Stromal cell of bone marrow (primary cell): ENCODE measurements at regions not wholly inside any gene's neighbourhood (a gene's known extent, or its start where the extent isn't known, plus 50 kb on each side); places are given as distances from the start of the nearest gene placed in this dataset.
"Not testable (repeated sequence)": the region's sequence is repeated elsewhere in the genome, so short reads cannot be mapped to it uniquely, and the experiment has no call there.

ENCODE experiments used
- DNase-seq: peaks from one replicate; pipeline ENCODE4 v3.0.0-alpha.2; 2012; ENCODE audit warnings: low read depth

DNA sequence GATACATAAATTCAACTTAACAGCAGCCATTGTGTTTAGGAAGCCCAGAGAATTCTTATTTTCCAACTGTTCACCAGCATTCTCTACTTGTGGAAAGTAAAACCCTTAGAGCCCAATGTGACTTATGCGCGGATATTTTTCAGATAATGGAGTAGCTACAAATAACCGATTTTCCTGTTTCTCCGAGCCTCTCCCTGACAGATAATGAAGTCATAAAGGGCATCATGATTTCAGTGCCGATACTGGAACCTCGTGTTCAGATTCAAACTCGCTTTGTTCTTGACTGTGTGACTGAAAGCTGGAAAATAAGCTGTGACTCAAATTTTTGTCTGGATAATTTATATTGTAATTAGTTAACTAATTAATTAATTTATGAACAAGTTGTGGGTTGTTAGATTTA is 228.2 kb downstream of the VAPA start:
- DNase-seq, result no peak

DNA sequence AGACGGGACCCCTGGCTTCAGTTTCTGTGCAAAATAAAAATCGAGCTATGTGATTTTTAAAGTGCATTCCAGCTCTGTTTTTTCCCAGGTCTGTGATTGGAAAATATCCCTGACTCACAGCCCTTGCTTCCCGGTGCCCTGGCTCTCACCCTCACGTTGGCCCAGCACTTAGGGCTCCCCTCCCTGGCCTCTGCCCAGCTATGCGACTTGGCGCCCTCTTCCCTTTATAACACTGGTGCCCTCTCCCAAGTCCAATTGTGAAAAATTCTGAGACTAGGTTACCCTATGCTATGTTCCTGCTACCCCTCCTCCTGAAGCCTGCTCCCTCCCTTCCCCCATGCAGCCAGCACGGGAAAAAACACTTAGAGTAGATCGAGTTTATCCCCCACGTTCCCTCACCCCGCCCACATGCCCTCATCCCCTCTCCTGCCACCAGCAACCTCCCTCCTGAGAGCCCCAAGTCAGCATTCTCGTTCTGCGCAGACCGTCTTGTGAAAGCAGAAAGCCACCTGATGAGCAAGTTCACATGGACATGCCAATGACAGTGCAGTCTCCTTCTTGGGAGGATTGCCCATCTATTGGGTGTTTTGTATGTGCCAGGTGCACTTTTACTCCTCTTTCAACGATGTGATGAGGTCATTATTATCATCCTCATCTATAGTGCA is 228.8 kb downstream of the VAPA start:
- no peak for DNase-seq

DNA sequence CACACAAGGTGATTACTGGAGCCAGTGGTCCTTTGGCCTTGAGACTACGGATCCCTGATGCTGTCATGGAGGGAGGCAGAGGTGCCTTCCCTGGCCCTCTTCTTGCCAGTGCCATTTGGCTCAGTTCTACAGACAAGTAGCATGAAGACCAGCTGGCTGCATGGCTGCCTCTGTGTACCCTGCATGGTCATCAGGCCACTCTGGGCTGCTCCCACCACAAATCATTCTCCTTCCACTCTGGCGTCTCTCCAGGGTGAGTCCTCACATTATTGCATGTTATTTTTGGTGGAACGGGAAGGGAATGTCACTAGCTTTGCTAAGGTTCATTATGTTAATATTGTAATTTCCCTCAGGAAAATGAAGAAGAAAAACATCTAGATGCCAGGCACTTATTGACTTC is 229.8 kb downstream of the VAPA start:
- DNase-seq, result no peak

DNA sequence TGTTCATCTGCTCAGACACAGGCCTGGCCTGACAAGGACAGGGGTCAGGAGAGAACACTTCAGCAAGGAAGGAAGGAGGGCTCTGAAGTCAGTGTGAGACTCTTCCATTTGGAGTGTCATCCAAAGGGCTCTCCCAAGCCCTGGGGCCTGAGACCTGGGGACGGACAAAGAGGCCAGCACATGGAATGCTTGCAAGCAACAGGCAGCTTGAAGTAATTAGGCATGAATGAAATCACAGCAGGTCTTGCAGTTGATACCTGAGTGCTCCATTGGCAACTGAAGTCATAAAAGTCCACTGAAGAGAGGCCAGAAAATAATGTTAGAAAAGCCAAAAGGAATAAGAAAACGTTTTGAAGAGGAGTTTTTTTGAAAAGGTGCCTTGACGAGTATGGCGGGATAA is 231.7 kb downstream of the VAPA start:
- no peak for DNase-seq

DNA sequence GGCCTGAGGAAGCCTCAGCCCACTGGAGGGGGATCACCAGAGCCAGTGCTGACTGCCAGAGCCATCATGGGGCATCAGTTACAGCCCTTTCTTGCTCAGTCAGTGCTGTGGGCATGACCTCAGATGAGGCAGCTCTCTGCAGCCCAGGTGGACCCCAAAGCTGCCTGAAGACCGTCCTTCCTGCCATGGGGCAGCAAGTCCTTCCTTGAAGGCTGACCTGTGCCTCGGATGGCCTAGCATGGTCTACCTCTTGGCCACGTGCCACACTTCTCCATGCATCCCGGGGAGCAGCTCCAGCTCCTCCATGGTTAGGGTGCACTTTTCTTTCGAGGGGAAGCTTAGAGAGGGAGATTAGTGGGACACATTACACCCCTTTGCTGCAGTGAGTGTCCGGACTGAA is 233.4 kb downstream of the VAPA start:
- DNase-seq, result no peak

GRCh38 chr18:10147752-10148151 is 233.9 kb downstream of the VAPA start:
- DNase-seq, result no peak

- no peak for DNase-seq
Observed at GRCh38 chr18:10148189-10148929, 234.5 kb downstream of the VAPA start.

- no peak for DNase-seq
Observed at GRCh38 chr18:10149768-10150556, 236.1 kb downstream of the VAPA start.

GRCh38 chr18:10150576-10150975 is 236.8 kb downstream of the VAPA start:
- not testable (repeated sequence) for DNase-seq

- DNase-seq, result no peak
Observed at GRCh38 chr18:10152475-10152874, 238.7 kb downstream of the VAPA start.

GRCh38 chr18:10153924-10154752 is 240.3 kb downstream of the VAPA start:
- DNase-seq, result no peak

DNA sequence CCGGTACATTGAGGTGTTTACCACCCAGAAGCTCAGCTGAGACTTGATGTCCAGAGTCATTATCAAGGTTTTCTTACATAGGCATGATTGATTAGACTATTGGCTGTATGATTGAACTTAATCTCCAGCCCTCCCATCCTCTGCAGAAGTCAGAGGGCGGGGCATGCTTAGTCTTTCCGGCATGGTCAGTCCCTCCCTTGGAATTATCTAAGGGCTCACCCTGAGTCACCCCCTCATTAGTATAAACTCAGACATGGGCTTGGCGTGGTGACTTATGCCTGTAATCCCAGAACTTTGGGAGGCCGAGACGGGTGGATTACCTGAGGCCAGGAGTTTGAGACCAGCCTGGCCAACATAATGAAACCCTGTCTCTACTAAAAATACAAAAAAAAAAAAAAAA is 243.9 kb downstream of the VAPA start:
- no peak for DNase-seq

DNA sequence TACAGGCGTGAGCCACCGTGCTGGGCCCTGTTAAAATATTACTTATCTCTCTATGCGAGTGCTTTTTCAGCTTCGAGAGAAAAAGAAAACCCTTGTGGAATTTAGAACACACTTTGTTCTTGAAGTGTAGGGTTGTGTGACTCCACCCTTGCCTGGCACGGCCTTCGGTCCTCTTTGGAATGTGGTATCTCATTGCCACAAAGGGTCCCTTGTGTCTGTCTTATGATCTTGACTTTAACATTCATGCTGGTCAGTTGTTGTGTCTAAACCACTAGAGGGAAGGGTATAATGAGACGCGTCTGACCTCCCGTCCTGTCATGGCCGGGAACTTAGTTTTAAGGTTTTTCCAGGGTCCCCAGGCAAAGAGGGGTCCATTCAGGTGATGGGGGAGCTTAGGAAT is 246.4 kb downstream of the VAPA start:
- no peak for DNase-seq

DNA sequence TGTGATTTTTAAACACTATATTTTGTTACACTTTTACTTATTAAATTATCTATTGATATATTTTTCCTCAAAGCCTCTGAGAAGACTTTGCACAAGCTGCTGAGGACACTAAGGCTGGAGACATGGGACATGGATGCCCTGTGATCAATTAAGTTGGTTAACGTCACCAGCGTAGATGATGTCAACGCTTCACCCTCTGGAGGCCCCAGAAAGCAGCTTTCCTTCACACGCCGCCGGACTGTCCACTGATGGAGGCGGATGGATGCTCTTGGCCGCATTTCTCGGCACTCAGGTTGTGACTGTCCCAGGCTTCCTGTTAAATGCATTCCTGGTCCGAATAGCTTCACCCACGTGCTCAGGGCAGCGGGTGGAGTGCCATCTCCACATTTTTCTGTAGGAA is 247.5 kb downstream of the VAPA start:
- DNase-seq, result no peak

DNA sequence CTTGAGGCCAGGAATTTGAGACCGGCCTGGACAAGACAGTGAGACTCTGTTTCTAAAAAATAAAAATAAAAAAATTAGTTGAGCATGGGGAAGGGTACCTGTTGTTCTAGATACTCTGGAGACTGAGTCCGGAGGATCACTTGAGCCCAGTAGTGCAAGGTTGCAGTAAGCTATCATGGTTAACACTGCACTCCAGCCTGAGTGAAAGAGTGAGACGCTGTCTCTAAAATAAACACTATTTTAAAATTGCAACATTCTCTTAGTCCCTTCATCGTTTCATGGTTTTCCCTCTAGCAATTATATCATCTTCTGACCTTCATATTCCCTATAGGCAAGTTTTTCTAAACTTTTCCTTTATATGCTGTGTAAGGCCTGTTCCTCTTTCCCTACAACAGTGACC is 248.5 kb downstream of the VAPA start:
- DNase-seq, result no peak

- no peak for DNase-seq
Observed at GRCh38 chr18:10164271-10165071, 250.7 kb downstream of the VAPA start.

DNA sequence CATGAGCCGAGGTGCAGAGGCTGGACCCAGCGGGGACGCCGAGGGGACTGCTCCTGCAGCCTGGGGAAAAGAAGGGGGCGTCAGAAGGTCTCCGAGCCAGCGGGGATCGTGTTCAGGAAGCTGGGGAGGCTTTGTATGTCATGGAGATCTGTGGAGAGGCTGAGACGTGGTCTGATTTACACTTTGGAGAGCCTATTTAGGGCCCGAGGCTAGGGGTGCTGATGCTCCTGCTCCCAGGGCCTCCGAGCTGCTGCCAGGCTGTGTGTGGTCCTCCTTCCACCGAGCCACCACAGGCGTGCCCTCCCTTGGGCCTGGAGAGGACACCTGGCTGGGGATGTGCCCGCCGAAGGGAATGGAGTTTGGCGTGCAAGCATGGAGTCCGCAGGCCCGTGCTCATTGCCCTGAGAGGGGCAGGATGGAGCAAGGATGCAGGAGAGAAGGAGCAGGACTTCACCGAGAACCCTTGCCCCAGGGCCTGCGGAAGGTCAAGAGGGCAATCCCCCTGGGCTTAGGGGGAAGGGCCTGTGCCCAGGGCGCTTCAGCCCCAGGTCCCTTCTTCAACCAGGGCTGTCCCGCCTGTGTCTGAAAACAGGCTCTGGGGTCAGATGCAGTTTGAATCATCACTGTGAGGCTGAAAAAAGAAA is 252.5 kb downstream of the VAPA start:
- no peak for DNase-seq

DNA sequence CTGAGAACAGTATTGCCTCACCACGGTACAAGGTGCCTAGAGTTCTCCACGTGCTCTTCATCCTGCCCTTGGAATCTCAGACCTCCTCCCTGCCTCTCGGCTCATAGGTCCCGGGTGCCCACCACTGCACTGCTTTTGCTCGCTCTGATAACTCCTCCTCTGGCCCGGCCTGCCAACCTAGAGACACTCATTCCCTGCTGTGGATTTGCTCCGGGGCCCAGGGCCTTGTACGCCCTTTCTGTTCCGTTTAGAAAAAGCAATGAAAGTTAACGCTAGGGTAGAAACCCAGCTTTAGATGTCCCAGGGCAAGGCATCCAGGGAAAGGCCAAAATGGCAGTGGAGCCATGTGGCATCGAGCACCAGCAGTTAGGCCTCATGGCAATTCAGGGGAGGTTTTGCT is 253.9 kb downstream of the VAPA start:
- no peak for DNase-seq

DNA sequence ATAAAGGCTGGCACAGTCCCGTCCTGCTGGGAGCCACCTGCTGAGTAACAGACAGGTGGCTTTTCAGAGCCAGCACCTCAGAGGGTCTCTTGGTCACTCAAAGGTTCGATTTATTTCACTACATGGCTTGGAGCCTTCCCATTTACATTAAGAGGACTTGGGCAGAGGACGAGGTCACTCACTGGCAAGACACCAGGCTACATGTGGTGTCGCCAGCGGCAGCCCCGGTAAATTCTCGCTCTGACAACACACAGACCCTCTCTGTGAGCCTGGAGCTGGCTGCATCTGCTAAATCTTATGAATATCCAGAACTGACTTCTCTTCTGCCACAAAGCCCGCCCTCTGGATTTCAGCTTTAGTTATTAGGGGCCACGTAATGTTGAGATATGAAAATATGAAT is 254.7 kb downstream of the VAPA start:
- DNase-seq, result no peak

- DNase-seq, result peak; percentile 33
Observed at GRCh38 chr18:10169064-10169562, 255.3 kb downstream of the VAPA start.

DNA sequence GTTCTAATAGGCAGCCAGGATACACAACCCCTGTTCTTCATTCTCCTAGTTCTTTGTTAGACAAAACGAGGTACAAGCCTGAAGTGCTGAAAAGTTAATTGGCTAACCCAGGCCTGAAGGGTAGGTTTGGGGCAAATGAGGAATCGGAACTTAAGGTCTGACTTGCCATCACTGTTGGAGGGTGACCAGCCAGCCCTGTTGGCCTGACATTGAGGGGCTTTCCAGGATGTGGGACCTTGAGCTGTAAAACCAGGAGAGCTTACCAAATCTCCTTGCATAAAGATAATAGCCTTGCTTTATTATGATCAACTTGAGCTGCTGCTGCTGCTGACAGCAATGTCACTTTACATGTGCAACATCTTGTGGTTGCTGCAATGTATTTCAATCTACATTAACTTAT is 256.0 kb downstream of the VAPA start:
- no peak for DNase-seq
